G401 (cell line): ENCODE measurements at regions not wholly inside any gene's neighbourhood (a gene's known extent, or its start where the extent isn't known, plus 50 kb on each side); places are given as distances from the start of the nearest gene placed in this dataset.
"Not testable (repeated sequence)": the region's sequence is repeated elsewhere in the genome, so short reads cannot be mapped to it uniquely, and the experiment has no call there.

Experiments used
- DNase-seq: peaks from one replicate; pipeline ENCODE4 v3.0.0-alpha.2; 2015; ENCODE audit warnings: low spot score
- in situ Hi-C: cut with HindIII; loops from 2 replicates; pipeline ENCODE4 v1.10.0; 2016; ENCODE audit warnings: low sequenced_read_pairs, mixed read lengths

GRCh38 chr21:10325546-10325945, 195.8 kb upstream of the TPTE start:
- in situ Hi-C loops: not testable (repeated sequence)
- peak; percentile 93 for DNase-seq

GRCh38 chr21:10326146-10326545, 195.2 kb upstream of the TPTE start:
- DNase-seq, in situ Hi-C loops: not testable (repeated sequence)

DNA sequence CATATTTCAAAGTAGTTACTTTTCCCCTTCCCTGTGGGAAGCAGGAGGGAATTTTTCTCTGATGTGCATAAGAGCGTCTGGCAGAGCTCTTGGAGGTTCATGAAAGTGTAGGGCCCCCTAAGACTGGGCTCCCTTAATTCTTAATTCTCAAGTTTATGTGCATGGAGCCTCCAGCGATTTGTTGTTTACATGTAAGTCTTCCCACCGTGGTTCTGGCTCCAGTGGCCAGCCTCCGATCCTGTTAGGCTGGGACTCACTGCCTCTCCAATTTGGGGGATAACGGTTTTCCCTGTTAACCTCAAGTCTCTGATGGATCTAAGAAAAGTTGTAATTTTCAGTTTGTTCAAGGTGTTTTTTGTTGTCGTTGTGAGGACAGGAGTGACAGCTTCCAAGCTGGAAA, 192.7 kb upstream of the TPTE start:
- in situ Hi-C loops, DNase-seq: not testable (repeated sequence)

DNA sequence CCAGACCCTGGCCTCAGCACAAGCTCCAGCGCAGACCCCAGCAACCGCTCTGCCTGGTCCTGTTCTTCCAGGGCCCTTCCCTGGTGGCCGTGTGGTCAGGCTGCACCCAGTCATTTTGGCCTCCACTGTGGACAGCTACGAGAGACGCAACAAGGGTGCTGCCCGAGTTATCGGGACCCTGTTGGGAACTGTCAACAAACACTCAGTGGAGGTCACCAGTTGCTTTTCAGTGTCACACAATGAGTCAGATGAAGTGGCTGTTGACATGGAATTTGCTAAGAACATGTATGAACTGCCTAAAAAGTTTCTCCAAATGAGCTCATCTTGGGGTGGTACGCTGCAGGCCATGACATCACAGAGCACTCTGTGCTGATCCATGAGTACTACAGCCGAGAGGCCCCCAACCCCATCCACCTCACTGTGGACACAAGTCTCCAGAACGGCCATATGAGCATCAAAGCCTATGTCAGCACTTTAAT, 190.7 kb upstream of the TPTE start:
- in situ Hi-C loops, DNase-seq: not testable (repeated sequence)

GRCh38 chr21:10331134-10331533, 190.2 kb upstream of the TPTE start:
- DNase-seq, in situ Hi-C loops: not testable (repeated sequence)

- DNase-seq, in situ Hi-C loops: not testable (repeated sequence)
Measured at GRCh38 chr21:10332935-10333334, 188.4 kb upstream of the TPTE start.

- DNase-seq, in situ Hi-C loops: not testable (repeated sequence)
Measured at GRCh38 chr21:10334391-10334790, 187.0 kb upstream of the TPTE start.

GRCh38 chr21:10342261-10342956, 179.0 kb upstream of the TPTE start:
- in situ Hi-C loops: not testable (repeated sequence)

GRCh38 chr21:10343146-10343935, 178.0 kb upstream of the TPTE start:
- in situ Hi-C loops, DNase-seq: not testable (repeated sequence)

More at GRCh38 chr21:10342261-10342956, 179.0 kb upstream of the TPTE start:
- not testable (repeated sequence) for DNase-seq

DNA sequence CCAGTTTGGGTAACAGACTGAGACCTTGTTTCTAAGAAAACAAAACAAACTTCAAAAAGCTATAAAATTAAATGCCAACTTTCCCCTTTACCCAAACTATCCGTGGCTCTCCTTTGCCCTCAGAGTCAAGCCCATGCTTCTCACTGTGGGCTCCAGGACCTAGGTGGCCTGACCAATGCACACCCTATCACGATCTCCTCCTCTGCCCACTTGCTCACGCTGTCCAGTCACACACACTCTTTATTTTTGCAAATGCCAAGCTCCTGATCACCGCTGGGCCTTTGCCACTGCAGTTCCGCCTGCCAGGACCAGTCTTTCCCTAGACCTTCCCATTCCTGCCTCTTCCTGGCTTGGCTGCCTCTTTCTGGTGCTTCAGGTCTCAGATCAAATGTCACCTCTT, 177.1 kb upstream of the TPTE start:
- DNase-seq, in situ Hi-C loops: not testable (repeated sequence)

DNA sequence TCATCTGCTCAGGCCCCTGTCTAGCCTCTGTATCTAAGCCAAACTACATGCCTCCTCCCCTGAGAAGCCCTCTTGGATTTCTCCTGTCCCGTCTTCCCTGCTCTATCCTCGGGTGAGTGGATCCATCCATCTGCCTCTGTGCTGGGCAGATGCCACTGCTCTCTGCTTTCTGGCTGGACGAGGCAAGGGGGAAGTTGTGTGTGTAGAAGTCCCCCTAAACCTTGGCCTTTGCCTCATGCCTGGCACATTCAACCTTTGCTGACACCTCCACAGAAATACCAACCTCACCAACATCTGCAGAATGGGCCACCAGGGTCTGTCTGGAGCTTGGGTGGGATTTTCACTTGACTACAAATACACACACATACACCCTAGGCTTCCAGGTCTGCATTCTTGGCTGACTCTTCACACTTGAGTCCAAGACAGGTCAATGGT, 176.2 kb upstream of the TPTE start:
- in situ Hi-C loops, DNase-seq: not testable (repeated sequence)

DNA sequence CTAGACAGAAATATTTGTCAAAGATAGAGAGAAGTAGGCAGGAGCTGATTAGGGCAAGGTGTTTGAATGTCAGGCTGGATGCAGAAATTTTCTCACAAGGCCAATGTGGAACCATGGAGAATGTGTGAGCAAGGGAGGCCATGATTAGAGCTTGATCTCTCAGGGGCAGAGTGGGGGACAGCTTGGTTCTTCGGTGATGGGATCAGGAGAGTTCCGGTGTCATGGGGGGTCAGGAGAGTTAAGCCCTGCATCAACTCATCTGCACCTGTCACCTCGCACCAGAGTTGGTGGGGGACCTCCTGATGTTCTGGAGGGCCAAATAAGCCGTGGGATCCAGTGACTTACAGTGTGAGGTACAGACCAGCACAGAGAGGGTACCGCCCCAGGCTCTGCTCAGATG, 175.1 kb upstream of the TPTE start:
- in situ Hi-C loops, DNase-seq: not testable (repeated sequence)

DNA sequence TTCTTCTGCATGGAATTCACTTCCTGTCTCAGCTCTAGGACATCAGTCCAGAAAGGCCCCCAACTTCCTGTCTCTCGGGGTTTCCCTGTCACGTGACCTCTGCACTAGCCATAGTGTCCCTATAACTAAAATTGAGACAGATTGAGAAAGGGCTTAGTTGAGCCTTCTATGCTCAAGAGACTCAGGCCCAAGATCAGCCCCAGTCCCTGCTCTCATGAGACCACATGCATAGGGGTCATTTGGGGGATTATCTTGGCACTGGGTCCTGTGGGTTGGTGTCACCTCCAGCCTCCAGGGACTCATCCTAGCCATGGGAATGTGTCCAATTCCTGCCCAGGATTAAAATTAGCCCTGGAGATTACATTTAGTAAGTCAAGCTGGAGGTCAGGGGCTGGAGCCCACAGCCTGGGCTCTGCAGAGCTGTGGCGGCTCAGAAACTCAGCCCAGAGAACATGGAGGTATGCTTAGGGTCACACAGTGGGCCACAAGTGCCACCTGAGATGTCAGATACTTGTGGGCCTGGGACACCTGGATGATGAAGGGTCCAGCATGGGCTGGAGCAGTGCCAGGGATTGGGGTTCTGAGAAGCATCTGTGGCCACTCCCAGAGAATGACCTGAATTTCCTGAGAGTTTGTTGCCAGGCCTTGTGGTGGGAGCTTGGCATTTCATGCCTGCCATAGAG, 174.3 kb upstream of the TPTE start:
- DNase-seq, in situ Hi-C loops: not testable (repeated sequence)

DNA sequence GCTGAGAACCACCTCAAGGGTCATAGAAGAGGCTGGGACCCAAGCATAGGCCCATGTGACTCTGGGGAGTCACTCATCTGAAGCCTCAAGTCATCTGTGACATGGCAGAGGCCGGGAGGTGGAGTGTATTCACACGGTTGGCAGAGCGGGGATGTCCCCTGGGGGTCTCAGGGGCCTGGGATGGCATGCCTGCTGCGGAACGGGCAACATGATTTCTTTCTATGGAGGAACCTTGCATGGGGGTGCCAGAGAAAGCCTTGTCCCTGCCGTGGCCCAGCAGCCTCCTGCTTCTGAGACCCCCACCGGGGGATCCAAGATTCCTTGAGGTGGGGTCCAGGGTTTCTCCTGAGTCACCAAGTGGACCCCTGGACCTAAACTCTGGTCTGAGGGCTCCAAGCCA, 173.7 kb upstream of the TPTE start:
- in situ Hi-C loops, DNase-seq: not testable (repeated sequence)

- in situ Hi-C loops, DNase-seq: not testable (repeated sequence)
Measured at GRCh38 chr21:10348150-10348549, 173.2 kb upstream of the TPTE start.

DNA sequence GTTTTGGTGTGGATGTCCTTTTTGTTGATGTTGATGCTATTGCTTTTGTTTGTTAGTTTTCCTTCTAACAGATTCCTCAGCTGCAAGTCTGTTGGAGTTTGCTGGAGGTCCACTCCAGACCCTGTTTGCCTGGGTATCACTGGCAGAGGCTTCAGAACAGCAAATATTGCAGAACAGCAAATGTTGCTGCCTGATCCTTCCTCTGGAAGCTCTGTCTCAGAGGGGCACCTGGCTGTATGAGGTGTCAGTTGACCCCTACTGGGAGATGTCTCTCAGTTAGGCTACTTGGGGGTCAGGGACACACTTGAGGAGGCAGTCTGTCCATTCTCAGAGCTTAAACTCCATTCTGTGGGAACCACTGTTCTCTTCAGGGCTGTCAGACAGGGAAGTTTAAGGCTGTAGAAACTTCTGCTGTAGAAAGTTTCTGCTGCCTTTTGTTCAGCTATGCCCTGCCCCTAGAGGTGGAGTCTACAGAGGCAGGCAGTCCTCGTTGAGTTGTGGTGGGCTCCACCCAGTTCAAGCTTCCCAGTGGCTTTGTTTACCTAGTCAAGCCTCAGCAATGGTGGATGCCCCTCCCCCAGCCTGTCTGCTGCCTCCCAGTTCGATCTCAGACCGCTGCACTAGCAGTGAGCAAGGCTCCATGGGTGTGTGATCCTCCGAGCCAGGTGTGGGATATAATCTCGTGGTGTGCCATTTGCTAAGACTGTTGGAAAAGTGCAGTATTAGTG, 166.4 kb upstream of the TPTE start:
- in situ Hi-C loops, DNase-seq: not testable (repeated sequence)

GRCh38 chr21:10359120-10359519, 162.3 kb upstream of the TPTE start:
- in situ Hi-C loops, DNase-seq: not testable (repeated sequence)

GRCh38 chr21:10359911-10360310, 161.5 kb upstream of the TPTE start:
- in situ Hi-C loops, DNase-seq: not testable (repeated sequence)

GRCh38 chr21:10361214-10361736, 160.1 kb upstream of the TPTE start:
- DNase-seq, in situ Hi-C loops: not testable (repeated sequence)
